HG03103 (cell line): ENCODE measurements at regions not wholly inside any gene's neighbourhood (a gene's known extent, or its start where the extent isn't known, plus 50 kb on each side); places are given as distances from the start of the nearest gene placed in this dataset.

Experiments used
- ATAC-seq: cut with Tn5 transposase; IDR thresholded peaks from one replicate; pipeline ENCODE4 v1.9.1; 2021; ENCODE audit warnings: low read depth; ENCODE audit not compliant: unreplicated experiment

DNA sequence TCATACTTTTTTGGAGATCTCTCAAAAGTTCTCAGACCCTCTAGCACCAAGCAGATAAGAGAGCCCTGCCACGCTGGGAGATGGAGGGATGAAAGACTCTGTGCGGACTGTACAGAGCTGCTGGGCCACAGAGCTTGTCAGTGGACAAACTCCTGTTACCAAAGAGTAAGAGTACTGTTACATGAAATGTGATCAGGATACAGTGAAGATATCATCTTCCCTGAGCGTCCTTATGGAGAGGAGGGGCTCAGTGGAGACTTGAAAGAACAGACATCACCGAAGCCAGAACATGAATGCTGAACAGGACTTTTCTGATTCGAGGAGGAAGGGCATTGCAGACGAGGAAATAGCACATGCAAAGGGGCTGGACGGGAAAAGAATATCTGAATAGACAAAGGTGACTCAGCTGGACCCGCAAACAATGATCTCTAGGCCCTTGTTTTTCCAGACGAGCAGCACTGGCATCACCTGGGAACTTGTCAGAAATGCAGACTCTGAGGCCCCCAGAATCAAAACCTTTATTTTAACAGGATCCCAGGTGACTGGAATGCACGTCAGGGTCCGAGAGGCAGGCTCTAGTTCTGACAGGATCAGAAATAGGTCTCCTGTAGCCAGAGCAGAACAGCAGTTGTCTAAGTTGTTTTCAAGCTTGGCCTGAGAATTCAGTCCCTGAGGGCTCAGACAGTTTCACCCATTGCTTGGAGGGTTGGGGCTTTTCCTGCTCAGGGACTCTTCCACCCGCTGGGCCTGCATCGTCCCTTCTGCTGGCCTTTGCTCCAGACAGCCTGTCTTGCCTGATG is 277.9 kb downstream of the RPLP1 start:
- no peak for ATAC-seq

DNA sequence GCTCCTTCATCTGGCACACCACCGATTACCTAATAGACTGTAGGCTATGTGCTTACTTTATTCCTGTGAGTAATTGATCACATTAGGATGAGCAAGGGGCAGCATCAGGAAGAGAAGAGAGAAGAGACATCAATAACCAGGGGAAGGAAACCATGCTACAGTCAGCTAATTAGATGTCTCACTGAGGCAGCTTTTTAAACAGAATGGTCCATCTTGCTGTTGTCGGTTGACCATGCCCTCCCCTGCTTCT is 278.4 kb downstream of the RPLP1 start:
- ATAC-seq = no peak

DNA sequence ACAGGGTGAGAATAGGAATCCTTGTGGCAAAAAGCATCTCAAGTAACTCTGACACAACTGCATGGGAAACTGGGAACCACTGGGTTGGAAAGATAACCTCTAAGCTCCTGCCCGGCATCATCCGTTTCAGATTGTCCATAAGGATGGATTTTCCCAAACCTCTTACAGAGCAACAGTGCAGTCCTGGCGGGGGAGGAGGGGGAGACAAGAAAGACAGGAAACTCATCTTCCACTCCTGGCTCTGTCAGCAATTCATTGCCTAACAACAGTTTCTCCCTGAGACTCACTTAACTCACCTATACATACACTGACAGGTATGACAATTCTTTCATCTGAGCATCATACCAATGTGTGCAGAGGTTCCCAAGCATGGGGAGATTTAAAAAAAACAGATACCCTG is 279.0 kb downstream of the RPLP1 start:
- no peak for ATAC-seq

DNA sequence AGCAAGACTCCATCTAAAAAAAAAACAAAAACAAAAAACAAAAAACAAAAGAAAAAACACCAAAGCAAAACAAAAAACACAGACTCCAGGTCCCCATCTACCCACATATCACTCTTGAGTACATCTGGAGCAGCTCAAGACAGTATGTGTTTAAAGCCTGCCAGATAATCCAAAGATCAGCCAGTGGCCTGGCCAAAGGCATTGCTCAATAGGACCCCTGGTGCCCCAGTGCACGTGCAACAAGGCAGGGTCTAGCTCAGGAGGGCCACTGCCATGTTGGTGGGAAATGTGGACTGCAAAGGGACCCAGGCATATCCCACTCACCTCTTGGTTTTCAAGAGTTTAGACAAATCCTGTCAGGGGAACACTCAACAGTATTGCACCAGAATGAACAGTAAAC is 279.5 kb downstream of the RPLP1 start:
- no peak for ATAC-seq

DNA sequence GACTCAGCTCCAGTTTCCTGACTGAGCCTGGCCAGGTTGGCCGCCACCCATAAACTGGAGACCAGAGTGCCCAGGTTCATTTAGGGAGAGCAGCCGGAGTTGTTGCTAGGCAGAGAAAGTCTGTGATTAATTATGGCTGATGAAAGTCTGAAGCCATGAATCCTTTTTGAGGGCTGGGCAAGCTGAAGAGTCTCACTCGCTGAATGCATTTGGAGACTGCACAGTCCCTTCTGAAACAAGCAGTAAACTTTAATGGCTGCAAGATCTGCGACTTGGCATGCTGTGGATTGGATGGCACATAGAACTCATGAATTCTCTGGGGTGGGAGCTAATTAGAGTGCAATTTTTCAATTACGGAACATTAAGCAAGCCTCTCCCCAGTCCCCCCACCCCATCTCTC is 282.1 kb downstream of the RPLP1 start:
- no peak for ATAC-seq

DNA sequence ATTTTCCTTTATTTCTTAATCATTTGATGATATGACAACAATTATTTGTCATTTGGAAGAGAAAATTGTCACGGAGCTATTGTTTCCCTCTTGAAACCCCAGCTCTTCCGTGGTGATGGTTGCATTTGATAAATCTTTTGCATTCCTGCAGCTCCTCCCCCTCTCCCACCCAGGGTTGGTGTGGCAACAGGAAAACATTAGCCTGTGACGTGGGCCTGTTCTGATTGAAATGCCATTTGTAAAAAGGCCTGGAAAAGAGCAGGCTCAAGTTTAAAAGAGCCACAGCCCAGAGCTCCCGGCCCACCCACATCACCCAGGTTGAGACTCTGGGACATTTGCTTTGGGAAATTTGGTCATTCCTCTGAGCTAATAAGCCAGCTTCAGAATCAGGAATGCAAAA is 282.5 kb downstream of the RPLP1 start:
- no peak for ATAC-seq

DNA sequence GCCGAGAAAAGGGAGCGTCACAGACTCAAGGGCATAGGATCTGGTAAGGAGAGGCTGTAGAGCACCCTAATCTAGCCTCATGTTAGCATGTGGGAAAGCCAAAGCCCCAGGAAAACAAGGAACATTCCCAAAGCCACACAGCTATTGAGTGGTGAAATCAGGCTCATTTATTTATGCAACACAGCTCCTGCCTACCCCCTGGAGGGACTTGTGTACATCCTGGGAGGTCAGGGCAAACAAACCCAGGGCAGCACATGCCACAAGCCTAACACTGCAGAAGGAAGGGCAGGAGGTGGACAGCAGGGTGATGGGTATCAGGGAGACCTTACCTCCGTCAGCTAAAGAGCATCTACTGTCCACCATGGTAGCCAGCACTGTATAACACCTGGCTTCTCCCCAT is 283.5 kb downstream of the RPLP1 start:
- ATAC-seq = no peak

DNA sequence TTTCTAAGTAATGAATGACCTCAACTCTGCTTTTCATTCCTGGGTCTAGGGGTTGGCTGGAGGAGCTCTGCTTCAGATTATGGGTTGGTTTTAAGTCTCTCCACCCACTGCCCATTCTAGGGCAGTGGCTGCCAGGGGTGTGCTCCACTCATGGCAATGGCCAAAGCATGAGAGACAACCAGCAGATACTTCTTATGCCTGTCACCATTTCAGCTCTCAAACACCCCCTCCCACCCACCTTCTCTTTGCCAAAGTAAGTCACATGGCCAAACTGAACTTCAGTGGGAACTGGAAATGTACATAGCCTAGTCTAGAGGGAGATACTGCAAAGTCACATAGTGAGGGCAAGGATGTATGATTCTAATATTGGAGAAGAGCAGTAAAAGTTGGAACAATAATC is 285.3 kb downstream of the RPLP1 start:
- no peak for ATAC-seq

DNA sequence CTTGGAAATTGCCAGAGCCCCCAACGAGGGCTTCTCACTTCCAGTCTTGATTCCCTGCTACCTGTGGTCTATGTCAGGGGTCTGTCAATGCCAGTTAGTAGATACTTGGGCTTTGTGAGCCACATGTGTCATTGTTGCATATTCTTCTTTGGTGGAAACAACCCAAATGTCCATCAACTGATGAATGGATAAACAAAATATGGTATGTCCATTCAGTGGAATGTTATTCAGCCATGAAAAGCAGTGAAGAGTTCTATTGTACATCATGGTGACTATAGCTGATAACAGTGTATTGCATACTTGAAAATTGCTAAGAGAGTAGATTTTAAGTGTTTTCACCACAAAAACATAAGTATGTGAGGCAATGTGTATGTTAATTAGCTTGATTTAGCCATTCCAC is 288.1 kb downstream of the RPLP1 start:
- ATAC-seq = no peak

DNA sequence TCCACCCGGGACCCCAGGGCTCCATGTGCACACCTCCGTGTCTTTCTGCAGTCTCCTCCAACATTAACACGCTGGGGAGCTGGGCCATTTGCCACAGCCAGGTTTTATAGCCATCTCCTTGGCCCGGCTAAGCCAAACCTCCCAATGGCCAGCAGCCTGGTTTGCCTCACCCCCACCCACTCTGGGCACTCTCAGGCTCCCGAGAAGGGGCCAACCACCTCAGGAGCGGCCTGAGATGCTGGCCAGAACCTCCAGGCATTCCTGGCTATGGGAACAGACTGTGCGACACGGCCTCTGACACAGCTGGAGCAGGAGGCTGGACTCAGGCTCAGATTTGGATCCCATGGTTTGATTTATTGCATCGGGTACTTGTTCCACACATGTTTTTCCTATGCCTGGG is 289.7 kb downstream of the RPLP1 start:
- ATAC-seq = no peak

DNA sequence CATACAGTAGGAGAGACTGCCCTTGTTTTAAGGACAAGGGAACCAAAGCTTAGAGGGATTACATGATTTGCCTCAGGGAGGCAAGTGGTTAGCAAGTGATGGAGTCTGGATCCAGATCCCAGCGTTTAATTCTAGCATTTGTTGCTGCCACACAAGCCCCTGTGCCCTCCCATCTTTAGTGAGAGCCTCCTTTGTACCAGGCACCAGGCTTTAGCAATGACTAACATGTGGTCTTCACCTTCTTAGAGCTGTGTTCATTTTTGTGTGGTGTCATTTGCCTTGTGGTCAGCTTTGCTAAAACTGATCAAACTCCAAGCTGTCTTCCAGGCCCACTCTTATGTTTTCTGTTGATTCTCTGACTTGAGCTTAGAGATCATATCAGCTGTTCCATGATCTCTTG is 290.5 kb downstream of the RPLP1 start:
- ATAC-seq = no peak

DNA sequence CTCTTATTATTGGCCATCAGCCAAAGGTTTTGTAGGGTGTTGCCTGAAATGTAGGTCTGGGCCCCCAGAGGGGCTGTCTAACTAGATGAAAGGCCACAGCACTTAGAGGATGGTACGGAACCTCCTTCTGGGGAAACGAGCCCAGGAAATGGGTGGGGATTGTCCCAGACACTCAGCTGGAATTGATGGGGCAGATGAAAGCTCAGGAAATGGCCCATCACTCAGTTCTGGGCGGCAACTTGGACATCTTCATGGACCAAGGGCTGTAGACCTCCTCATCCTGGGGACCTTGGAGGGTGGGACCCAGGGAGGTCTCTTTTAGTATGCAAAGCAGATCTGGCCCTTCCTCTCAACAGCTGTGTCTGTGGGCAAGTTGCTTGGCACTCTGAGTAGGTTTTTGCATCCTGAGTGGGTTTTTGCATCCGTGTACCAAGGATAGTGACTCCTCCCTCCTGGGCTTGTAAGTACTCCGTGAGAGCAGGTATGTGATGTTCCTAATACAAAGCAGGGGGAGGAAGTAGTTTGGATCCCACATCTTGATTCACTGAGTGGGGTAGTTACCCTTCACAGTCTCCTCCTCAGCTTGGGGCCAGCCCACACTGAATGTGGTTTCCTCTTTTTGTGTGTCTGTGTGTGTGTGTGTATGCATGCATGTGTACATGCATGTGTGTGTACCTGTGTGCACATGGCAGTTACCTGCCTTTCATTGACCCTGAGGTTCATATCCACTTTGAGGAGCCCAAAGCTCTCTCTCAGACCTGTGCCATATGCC is 292.0 kb downstream of the RPLP1 start:
- ATAC-seq = no peak

DNA sequence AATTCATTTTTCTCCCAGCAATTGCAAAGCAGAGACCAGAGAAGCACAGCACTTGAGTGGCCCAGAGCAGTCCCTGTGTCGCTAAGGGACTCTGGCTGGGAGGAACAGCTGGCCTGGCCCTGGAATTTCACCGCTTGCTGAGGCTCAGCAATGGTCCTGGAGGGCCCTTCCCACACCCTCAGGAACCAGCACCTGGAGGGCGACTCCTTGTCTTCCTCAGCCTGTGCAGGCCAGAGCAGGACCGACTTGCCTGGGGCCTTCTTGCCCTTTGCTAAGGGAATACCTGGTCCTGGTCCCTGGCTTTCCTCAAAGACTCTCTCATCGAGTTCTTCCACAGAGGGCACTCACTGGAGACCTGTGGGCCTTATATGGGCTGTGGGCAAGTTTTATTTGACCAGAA is 294.6 kb downstream of the RPLP1 start:
- ATAC-seq = no peak

DNA sequence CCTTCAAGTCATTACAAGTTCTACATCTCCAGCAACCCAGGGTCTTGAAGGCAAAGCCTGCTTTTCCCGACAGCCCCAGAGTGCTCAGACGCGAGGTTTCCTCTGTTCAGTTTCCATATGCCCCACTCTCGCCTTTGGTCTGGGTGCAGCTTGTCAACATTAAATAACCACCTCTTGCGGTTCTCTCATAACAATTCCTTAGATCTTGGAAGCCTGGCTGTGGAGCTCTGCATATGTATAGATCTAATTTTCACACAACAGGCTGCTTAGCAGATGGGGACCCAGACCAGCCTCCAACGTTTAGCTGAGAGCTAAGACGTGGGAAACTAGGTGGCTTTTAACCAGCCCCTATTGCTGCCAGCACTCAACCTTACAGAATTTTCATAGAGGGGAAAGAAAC is 295.5 kb downstream of the RPLP1 start:
- no peak for ATAC-seq

DNA sequence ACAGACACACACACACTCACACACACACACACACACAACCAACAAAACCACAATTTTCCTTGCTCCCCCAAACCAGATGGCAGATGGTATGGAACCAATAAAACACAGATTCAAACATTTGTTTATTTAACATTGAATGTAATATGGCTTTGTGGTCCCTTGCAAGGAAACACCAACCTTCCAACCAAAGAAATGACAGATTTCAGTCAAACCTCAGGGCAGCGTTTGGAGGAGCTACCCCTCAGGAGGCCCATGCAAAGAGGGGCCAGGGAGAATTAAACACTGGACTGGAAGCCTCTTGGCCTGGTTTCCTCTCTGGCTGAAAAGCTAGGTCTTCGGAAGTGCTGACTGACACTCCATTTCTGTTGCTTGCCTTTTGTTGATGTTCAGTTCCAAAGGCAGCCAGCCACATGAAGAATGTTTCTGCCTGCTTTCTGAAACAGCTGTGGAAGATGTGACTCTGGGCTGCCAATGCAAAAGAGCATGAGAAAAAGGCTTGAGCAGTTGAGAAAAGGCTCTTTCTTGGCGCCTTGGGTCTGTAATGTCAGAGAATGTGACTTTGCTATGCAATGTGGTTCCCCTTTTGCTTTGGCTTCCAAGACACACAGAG is 296.1 kb downstream of the RPLP1 start:
- ATAC-seq = no peak

DNA sequence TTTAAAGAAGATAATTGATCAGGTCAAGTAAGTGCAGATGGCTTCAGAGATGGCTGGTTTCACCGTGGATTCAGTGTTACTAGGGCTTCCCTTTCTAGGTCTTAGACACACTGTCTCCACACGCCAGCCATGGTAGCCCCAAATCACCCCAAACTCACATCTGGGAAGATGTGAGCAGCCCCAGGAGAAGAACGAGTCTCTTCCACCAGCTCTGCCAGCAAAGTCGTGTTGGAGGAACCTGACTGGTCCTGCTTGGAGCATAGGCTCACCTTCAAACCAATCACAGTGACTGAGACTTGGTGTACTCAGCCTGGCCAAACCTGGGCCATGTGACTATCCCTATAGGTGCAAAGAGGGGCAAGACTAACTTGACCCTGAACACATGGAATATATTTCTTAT is 296.7 kb downstream of the RPLP1 start:
- no peak for ATAC-seq

DNA sequence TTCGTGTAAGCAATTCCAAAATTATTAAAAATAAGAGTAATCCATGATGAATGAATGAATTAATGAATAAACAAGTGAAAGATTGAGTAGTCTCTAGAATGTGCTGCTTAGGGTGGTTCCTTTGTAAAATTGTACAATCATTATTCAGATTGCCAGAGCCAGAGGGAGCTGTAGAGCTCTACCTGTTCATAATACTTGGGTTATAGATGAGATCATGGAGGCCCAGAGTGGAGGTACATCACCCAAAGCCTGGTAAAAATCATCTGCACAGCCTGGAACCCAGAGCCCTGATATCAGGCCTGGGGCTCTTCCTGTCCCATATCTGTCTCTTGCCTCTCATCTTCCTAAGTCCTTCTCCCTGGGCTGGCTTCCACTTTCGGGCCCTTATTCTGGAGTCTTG is 297.2 kb downstream of the RPLP1 start:
- no peak for ATAC-seq

DNA sequence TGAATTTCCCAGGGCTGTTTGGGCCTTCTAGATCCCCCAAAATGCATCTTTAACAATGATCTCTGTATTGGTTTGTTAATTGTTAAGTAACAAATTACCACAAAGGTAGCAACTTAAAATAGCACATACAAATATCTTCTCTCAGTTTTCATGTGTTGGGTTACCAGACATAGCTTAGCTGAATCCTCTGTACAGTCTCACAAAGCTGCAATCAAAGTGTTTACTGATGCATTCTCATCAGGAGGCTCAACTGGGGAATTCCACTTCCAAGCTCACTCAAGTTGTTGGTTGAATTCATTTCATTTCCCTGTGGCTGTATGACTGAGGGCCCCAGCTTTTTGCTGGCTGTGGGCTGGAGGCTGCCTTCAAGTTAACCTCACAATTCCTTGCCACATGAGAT is 297.6 kb downstream of the RPLP1 start:
- ATAC-seq = no peak

DNA sequence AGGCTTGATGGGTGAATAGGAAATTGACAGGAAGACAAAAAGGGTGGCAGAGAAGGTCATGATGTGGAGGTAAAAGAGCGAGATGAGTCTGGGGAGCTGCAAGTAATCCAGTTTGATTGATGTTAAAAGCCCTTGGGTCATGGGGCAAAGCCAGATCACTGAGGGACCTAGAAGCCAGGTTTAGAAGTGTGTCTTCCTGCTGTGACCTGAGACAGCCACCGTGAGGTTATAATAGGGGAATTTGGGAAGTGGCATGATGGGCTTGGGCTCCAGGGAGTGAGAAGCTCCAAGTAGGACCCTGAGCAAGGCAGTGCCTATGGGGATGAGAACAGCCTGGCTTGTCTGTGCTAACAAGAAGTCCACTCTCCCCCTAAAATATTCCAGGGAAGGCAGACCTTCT is 298.5 kb downstream of the RPLP1 start:
- ATAC-seq = no peak

DNA sequence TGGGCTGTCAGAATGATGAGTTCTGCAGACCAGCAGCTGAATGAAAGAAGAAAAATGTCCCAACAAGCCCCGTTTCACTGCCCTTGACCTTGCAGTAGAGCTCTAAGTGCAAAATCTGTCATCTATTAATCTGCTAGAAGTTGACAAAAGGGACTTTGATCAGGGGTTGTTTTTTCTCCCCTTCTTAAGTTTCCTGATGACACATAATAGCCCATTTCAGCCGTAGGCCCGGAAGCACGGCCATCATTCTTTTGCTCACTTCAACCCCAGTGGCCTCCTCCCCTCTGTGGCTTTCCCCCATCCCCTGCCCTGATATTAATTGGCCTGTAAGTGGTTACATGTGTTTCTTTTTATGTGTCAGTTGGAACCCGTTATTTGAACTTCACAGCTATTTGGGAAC is 298.9 kb downstream of the RPLP1 start:
- no peak for ATAC-seq

DNA sequence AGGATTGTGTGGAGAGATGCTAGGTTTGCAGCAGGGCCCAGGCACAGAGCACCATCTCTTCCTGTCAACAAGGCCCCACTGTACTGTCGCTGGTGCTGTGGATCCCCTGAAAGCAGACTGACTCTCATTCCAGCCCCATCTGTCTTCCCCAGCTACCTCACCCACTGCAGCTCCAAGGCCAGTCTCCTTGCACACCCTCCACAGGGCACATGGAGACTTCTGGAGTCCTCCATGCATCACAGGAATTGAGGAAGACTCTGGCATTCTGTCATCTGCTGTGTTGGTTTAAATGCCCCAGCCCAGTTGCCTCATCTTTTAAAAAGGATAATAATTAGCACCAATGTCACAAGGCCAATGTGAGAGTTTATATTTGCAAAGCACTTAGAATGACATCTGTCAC is 301.2 kb downstream of the RPLP1 start:
- ATAC-seq = no peak

DNA sequence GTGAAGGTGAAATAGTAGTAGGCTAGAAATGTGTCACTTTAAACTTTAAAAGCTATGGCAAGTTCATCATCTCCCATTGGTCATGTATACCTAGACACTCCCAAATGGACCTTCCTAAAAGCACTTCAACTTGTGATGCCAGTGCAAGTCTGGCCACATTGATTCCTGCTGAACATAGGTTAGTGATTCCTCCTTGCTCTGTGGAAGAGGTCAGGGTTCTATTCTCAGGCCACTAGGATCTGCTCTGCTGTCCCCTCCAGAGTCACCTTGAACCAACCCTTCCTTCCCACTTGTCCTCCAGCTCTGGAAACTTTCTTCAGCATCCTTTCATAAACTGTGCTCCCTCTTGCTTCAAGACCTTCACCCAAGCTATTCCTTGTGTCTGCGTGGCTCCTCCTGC is 301.7 kb downstream of the RPLP1 start:
- no peak for ATAC-seq
